ENCODE measurements at regions not wholly inside any gene's neighbourhood (a gene's known extent, or its start where the extent isn't known, plus 50 kb on each side); places are given as distances from the start of the nearest gene placed in this dataset.

DNA sequence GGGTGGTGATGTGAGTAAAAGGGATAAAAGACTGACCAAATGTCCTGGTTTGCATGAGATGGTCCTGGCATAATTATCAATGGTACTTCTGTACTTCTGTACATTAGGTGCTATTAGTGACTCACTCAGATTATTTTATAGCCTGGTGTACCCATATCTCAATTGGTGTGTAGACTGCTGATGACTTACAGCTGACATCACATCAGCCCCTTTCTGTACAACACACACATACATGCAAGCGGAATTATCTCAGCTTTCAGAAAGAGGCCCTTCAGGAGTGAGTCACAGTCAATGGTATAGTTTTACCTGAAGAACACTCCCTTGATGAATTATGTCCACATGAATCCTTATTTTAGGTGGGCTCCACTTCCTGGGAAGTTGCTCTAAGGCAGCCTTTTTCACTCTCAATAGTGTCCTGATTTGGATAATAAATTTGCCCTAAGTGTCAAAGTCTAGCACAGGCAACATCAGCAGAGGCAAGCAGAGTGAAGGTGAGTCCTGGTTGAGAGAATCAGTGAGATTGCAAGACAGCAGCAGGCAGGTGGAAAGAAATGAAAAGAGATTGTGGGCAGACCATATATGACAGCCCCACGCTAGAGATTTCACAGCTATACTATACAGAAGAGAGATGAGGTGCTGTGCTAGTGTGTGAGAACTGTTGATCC lies 137.0 kb downstream of the ZPLD1 start:
- TF ChIP-seq, protein P1, sequence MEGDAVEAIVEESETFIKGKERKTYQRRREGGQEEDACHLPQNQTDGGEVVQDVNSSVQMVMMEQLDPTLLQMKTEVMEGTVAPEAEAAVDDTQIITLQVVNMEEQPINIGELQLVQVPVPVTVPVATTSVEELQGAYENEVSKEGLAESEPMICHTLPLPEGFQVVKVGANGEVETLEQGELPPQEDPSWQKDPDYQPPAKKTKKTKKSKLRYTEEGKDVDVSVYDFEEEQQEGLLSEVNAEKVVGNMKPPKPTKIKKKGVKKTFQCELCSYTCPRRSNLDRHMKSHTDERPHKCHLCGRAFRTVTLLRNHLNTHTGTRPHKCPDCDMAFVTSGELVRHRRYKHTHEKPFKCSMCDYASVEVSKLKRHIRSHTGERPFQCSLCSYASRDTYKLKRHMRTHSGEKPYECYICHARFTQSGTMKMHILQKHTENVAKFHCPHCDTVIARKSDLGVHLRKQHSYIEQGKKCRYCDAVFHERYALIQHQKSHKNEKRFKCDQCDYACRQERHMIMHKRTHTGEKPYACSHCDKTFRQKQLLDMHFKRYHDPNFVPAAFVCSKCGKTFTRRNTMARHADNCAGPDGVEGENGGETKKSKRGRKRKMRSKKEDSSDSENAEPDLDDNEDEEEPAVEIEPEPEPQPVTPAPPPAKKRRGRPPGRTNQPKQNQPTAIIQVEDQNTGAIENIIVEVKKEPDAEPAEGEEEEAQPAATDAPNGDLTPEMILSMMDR (optimal IDR thresholded peaks at IDR 0.05 in 1 of 3, IDR thresholded peaks at IDR 0.05 in 1 of 3, conservative IDR thresholded peaks at IDR 0.05 in 1 of 3; ENCODE audit: extremely low read depth in 1 of 3, insufficient read depth in 2 of 3, low read length in 3 of 3), result no peak
- no peak for TF ChIP-seq EZH2 (IDR thresholded peaks at IDR 0.05; ENCODE audit: low read length)
